AG04450 (cell line): ENCODE measurements at regions not wholly inside any gene's neighbourhood (a gene's known extent, or its start where the extent isn't known, plus 50 kb on each side); places are given as distances from the start of the nearest gene placed in this dataset.

Source experiments
- CTCF ChIA-PET: fragments of 300-600, 350-600 bp; formaldehyde crosslinking; extraction: SDS; loops from one replicate; lab custom pipeline; 2022; ENCODE audit warnings: antibody characterized with exemption, inconsistent platforms; lab: Charles Lee
- POLR2A ChIA-PET: fragments of 350-600 bp; formaldehyde crosslinking; extraction: SDS; loops from one replicate; lab custom pipeline; 2021; ENCODE audit warnings: antibody characterized with exemption, inconsistent platforms; lab: Yijun Ruan, JAX
- DNase-seq: peaks from one replicate; pipeline ENCODE4 v3.0.0-alpha.2; 2011; ENCODE audit warnings: low read depth, low spot score
- H3K27ac ChIP-seq: one replicate; pipeline ENCODE4 v1.5.1; 2012; ENCODE audit warnings: low read depth, low read length, control low read depth
- H3K27me3 ChIP-seq: one replicate; pipeline ENCODE4 v1.6.0; 2012; ENCODE audit warnings: low read length; ENCODE audit not compliant: control insufficient read depth, insufficient read depth
- H3K4me3 ChIP-seq: 2 replicates; pipeline ENCODE4 v1.5.1; 2011; ENCODE audit warnings: mild to moderate bottlenecking, low read depth, low read length, control low read depth
- H3K9me3 ChIP-seq: 2 replicates; pipeline ENCODE4 v1.5.1; 2012; ENCODE audit warnings: low read length; ENCODE audit not compliant: control insufficient read depth, insufficient read depth
- CTCF ChIP-seq: IDR thresholded peaks from 2 replicates; pipeline ENCODE4 v1.5.1; 2011; ENCODE audit warnings: low read depth, low read length, control low read depth, inconsistent platforms

- H3K9me3 ChIP-seq = peaks cover 22% of the 10 kb centered on the region; the same call in 1 of the 2 replicates
- ChIA-PET POLR2A (no interaction called here), CTCF (no interaction called here)
- no peak overlapping the region for H3K27ac ChIP-seq
- H3K27me3 ChIP-seq = no peaks in the 10 kb centered on the region
- DNase-seq = no peak
- TF ChIP-seq CTCF = no peak
- no peak overlapping the region for H3K4me3 ChIP-seq
Measured at GRCh38 chr6:86728976-86729375, 208.4 kb upstream of the HTR1E start.

GRCh38 chr6:86724695-86725094, 212.6 kb upstream of the HTR1E start:
- CTCF ChIA-PET = no interaction called here
- DNase-seq = no peak
- Histone ChIP-seq H3K27me3 (no peaks in the 10 kb centered on the region), H3K4me3 (no peak overlapping the region), H3K9me3 (peaks cover 18% of the 10 kb centered on the region; the same call in 1 of the 2 replicates), H3K27ac (no peak overlapping the region)
- no peak for TF ChIP-seq CTCF
- POLR2A ChIA-PET = no interaction called here

- H3K9me3 ChIP-seq = peaks cover 20% of the 10 kb centered on the region; the same call in 1 of the 2 replicates
- H3K4me3 ChIP-seq = no peak overlapping the region
- no peak overlapping the region for H3K27ac ChIP-seq
- no peaks in the 10 kb centered on the region for H3K27me3 ChIP-seq
- no peak for TF ChIP-seq CTCF
- CTCF ChIA-PET = no interaction called here
- no peak for DNase-seq
- POLR2A ChIA-PET = no interaction called here
Measured at GRCh38 chr6:86723729-86724128, 213.6 kb upstream of the HTR1E start.

- H3K4me3 ChIP-seq = no peak overlapping the region
- CTCF ChIA-PET = no interaction called here
- DNase-seq = no peak
- H3K27me3 ChIP-seq = no peaks in the 10 kb centered on the region
- H3K9me3 ChIP-seq = peaks cover 21% of the 10 kb centered on the region; the same call in 1 of the 2 replicates
- TF ChIP-seq CTCF = no peak
- H3K27ac ChIP-seq = no peak overlapping the region
- POLR2A ChIA-PET = no interaction called here
Measured at GRCh38 chr6:86723151-86723550, 214.2 kb upstream of the HTR1E start.

- no peak for TF ChIP-seq CTCF
- Histone ChIP-seq H3K9me3 (peaks cover 21% of the 10 kb centered on the region; the same call in 1 of the 2 replicates), H3K4me3 (no peak overlapping the region), H3K27me3 (no peaks in the 10 kb centered on the region), H3K27ac (no peak overlapping the region)
- ChIA-PET POLR2A (no interaction called here), CTCF (no interaction called here)
- DNase-seq = no peak
Measured at GRCh38 chr6:86722131-86722530, 215.2 kb upstream of the HTR1E start.
